Astrocyte of the hippocampus (primary cell): ENCODE measurements at regions not wholly inside any gene's neighbourhood (a gene's known extent, or its start where the extent isn't known, plus 50 kb on each side); places are given as distances from the start of the nearest gene placed in this dataset.
"Not testable (repeated sequence)": the region's sequence is repeated elsewhere in the genome, so short reads cannot be mapped to it uniquely, and the experiment has no call there.

Source experiments
- DNase-seq: peaks from one replicate; pipeline ENCODE4 v3.0.0; 2011; ENCODE audit warnings: low read depth, low spot score

- DNase-seq: no peak
Measured at GRCh38 chr12:131357185-131357747, 353.6 kb upstream of the SFSWAP start.

- DNase-seq: no peak
Measured at GRCh38 chr12:131357920-131358319, 353.0 kb upstream of the SFSWAP start.

GRCh38 chr12:131362291-131363211 lies 348.3 kb upstream of the SFSWAP start:
- no peak for DNase-seq

GRCh38 chr12:131363393-131363792 lies 347.5 kb upstream of the SFSWAP start:
- no peak for DNase-seq

GRCh38 chr12:131363841-131364495 lies 346.9 kb upstream of the SFSWAP start:
- no peak for DNase-seq

- DNase-seq: no peak
Measured at GRCh38 chr12:131364903-131365820, 345.7 kb upstream of the SFSWAP start.

DNA sequence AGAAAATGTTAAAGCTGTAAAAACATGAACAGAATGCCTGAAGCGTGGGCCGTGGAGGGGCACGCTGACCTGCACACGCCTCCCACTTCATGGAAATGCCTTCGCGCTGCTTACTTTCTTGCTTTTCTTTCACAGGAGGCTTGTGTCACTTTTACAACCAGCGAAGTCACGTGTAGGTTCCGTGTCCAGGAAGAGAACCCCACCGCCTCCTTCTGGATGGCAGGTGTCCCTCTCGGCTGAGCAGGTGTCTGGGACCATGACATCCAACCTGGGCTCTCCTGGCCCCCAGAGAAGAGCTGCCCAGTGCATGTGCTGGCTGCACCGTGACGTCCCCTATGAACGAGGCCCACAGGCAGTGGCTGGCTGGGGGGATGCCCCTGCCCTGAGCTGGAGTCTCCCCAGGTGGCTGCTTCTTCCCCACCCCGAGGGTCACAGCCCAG lies 345.0 kb upstream of the SFSWAP start:
- DNase-seq: no peak

DNA sequence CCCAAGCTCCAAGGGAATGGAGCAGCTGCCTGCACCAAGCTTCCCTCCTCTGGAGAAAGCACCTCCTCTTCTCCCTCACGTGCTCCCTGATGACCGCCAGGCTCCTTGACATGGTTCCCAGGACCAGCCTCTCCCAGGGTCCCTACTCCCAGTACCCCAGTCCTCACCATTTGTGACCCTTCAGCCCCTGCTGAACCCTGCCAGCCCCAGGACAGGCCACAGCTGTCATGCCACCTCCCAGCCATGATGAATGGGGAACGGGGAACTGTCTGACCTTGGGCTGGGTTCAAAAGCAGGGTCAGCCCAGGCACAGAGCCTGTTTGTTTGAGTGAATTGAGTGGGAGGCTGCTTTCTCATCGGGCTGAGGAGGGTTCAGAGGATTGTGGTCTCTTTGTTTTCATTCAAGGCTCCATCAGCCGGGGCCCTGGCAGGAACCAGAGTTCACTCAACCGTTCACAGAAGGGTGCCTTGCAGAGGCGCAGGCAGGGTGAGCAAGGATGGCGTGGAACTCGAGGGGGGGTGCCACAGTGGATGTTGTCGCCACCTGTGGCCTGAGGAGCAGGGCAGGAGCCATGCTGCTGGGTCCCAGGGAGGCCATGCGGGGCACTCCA lies 344.5 kb upstream of the SFSWAP start:
- DNase-seq: no peak

DNA sequence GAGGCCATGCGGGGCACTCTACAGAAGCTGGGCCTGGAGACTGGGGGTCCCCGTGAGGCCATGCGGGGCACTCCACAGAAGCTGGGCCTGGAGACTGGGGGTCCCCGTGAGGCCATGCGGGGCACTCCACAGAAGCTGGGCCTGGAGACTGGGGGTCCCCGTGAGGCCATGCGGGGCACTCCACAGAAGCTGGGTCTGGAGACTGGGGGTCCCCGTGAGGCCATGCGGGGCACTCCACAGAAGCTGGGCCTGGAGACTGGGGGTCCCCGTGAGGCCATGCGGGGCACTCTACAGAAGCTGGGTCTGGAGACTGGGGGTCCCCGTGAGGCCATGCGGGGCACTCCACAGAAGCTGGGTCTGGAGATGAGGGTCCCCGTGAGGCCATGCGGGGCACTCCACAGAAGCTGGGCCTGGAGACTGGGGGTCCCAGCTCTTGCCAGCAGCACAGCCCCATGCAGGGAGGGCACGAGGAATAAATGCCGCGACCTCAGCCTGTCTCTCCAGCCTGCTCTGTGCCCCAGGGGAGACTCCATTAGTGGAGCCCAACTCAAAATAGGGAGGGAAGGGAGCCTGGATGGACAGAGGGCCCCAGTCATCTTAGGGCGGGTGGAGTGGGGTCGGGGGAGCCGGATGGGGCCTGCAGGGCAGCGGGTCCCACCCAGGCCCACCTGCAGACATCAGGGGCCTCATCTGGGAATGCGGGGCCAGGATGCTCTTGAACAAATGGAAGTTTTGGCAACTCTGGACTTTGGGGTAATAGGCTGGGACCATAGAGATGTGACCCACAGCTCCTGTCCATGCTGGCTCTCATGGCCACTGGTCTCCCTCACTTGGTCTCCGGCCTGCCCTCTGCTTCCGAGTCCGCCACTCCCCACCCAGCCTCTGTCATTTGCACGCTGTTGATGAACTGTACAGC lies 343.6 kb upstream of the SFSWAP start:
- DNase-seq: not testable (repeated sequence)

DNA sequence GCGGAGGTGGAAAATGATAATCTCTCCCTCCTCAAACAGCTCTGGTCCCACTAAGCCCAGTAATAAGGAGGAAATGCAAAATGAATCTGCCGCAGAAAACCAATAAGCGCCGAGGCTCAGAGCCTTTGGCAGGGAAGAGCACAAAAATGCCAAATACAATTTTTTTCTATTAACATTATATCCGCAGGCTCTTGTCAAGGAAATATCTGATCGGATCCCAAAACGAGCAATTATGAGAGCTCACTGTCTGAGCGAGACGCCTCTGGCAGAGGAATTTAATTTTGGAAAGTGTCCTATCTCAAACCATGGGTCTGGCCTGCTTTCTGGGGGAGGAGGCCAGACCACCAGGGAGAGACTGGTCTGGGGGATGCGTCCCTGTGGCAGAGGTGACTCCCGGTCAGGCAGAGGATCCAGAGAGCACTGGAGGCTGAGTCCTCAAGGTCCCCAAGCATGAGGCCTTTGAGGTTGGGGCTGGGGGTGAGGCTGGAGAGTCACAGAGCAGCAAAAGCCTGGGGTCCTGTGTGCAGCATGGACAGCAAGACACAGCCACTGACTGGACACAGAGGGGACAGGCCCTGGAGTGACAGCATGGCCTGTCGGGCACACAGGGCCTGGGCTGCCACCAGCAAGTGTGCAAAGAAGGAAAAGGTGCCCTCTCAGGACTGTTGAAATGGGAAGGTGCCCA lies 342.8 kb upstream of the SFSWAP start:
- DNase-seq: no peak

DNA sequence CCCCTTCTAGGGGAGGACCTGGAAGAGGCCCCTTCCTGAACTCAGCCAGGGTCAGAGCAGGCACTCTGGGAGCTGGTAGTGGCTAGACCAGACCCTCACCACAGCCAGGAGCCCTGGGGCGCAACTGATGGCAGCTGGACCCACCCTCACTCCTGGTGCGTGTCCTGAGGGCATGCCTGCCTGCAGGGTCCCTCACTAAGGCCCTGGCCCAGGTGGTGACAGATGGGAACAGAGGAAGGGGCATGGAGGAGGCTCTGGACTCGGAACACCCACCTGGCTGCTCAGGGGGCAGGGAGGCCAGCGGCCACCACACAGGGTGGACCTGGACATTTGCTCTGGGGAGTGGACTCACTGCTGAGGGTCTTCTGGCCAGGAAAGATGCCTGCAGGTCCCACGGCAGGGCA lies 342.2 kb upstream of the SFSWAP start:
- DNase-seq: no peak

- DNase-seq: no peak
Measured at GRCh38 chr12:131369094-131369845, 341.6 kb upstream of the SFSWAP start.

GRCh38 chr12:131370321-131370720 lies 340.6 kb upstream of the SFSWAP start:
- DNase-seq: no peak

- DNase-seq: no peak
Measured at GRCh38 chr12:131370791-131371347, 340.0 kb upstream of the SFSWAP start.

DNA sequence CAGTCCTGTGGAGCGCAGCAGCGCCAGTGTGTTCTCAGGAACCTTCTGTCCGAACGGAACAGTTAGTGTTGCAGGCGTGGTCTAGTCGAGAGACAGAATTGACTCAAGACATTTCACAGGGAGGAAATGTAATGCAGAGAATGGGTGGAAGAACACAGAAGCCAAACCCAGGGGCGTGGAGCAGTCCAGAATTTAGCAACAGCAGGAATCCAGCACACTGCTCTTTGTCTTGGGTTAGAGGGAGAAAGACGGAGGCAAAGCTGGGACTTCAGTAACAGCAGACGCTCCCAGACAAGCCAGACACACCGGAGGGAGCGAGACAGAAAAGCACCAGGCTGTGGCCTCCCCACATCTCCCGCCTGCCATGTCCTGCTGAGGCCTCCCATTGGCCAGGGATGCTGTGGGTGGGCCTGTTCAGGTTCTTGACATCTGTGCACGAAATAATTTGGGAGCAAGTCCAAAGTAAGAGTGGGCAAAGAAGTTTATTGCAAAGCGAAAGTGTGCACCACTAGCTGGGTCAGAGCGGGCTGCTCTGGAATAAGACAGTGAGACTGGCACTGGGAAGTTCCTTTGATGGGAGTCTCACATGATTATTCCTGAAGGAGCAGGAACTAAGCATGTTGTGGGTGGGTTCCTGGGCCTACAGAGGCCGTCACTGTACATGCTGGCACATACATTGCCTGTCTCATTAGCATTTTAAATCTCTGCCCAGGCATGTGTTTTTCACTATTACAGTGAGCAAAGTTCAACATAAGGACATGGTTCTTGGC lies 339.3 kb upstream of the SFSWAP start:
- no peak for DNase-seq

DNA sequence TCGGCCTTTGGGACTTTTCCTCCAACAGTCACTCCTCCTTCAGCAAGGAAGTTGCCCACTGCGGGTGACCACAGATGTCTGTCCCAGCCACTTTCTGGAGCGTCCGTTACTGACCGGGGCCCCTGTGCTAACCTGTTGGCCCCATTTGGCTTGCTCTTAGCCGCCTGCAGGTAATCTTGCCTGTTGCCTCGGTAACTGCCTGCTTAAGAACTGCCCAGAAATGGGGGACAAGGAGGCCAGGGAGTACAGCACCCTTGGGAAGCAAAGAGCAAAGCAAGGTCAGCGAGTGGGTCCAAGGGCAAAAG lies 338.8 kb upstream of the SFSWAP start:
- DNase-seq: no peak

DNA sequence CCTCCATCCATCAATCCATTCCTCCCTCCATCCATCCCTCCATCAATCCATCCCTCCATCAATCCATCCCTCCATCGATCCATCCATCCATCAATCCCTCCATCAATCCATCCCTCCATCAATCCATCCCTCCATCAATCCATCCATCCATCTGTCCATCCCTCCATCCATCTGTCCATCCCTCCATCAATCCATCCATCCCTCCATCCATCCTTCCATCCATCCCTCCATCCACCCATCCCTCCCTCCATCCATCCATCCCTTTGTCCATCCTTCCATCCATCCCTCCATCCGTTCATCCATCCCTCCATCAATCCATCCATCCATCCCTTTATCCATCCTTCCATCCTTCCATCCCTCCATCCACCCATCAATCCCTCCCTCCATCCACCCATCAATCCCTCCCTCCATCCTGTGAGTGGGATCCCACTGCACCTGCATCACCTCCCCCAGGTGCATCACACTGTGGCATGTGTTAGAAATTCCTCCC lies 338.1 kb upstream of the SFSWAP start:
- no peak for DNase-seq
